Activated CD4-positive, alpha-beta T cell treated with anti-CD3 and anti-CD28 coated beads, Interleukin-2, Interleukin-4, amounts not matched to agents 100 ng/mL and 50 ng/mL, durations not matched to agents 16 hours and 8 hours (primary cell): ENCODE measurements at regions not wholly inside any gene's neighbourhood (a gene's known extent, or its start where the extent isn't known, plus 50 kb on each side); places are given as distances from the start of the nearest gene placed in this dataset.
A peak's percentile ranks its signal among the peaks of the same experiment; 100 is the strongest.
"Not testable (repeated sequence)": the region's sequence is repeated elsewhere in the genome, so short reads cannot be mapped to it uniquely, and the experiment has no call there.

Experiments used
- DNase-seq: peaks from one replicate; pipeline ENCODE4 v3.0.0-alpha.2; 2020; ENCODE audit warnings: low spot score

DNA sequence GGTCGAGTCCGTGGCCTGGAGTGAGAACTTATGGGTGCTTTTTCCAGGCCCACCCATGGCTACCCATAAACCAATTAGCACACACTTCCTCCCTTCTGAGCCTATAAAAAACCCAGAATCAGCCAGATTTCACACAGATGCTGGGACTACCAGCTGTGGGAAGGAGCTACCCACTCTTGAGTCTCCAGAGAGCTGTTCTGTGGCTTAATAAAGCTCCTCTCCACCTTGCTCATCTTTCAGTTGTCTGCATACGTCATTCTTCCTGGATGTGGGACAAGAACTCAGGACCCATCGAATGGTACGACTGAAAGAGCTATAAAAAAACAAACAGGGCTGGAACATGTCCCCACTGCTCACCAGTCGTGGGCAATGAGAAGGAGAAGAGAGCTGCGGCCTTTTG is 555.4 kb upstream of the CCDC54 start:
- DNase-seq: no peak

DNA sequence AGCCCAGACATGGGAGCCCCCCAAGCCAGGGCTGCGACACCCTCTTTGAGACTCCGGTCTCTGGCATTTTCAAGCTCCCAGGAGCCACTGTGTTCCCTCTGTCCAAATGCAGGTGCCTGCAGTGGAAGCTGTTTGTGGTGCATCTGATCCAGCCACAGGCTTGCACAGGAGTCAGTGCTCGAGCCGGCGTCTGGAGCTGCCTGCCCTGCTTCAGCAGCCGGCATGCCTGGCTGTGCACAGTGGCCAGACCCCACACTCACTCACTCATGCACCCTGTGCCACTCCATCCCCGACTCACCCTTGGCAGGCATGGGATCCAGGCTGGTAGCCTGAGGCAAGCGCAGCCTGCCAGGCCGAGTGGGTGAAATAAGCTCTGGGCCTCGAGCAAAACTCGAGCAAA is 555.0 kb upstream of the CCDC54 start:
- no peak for DNase-seq

DNA sequence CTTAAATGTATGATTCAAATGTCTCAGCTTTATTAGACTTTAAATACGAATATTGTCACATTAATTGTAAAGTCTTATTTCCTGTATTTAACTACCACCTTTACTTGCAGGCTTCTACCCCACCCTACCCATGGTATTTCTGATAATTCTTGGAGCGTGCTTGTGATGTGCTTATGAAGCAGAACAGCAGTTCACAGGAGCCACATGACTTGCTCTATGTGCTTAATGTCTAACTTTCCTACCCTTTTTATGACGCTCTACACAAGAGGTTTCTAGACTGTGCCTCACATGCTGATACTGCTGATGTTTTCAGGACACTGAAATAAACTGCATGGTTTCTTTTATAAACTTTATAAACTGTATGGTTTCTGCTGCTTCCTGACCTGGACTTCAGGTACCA is 553.5 kb upstream of the CCDC54 start:
- DNase-seq: no peak

DNA sequence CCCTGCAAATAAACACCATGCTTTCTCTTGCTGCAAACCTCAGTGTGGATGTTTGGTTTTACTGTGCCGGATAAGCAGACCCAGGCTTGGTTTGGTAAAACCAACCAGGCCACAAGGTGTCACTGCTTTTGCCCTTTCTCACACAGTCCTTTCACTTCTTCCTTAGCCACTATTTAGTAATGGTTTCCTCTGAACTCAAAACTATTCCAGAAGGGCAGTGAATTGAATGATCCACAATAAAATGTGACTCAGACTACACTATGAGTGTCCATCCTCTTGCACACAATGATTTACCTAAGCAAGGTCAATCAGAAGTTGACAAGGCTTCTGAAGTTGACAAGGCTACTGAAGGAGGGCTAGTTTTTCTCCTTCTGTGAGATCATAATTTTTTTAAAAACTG is 552.4 kb upstream of the CCDC54 start:
- peak; percentile 8 for DNase-seq

DNA sequence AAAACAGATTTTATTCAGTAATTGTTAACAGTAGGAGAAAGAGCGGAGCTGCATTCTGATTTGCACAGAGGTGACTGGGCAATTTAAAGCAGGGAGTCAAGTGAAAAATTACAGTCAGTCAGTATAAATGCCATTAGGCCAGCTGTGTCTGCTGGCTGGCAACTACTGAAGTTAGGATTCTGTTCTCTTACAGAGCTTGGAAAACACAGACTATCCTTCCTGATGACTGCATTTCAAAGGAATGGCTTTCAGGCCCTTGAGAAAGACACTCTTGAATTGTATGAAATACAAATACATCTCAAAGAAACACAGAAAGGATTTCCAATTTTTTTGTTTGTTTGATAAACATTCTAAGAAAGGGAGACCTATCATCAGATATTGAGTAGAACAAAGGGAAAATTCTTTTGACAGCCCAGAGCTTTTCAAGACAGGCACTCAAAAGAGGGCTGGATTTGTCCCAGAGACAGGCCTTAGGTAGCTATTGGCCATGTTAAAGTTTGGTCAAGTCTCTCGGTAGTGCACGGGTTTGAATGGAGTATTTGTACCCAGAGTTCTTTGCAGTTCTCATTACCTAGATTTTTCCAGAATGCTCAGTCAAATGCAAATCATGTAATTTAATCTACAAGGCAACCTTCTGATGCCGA is 551.2 kb upstream of the CCDC54 start:
- no peak for DNase-seq

DNA sequence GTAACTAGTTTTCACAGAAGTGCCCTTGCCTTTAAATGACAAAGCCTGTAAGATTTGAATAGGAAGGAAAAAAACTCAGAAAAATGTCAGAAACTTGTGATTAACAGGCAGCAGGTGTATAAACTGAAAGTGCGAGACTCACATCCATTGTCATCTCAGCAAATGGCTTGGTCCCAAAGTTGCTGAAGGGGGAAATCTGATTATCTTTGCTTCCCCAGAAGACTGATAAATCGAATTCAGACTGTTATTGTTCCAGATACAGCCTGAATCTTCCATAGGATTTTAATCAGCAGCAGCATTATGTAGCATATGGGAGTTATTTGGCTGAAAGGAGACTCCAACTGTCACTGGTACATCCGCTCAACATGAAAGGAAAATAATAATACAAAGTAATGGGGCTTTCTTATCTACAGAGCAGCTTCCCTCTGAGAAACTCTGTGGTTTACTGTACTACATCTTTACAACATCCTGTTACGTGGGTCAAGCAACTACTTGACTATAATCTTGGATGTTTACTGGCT is 550.4 kb upstream of the CCDC54 start:
- no peak for DNase-seq

DNA sequence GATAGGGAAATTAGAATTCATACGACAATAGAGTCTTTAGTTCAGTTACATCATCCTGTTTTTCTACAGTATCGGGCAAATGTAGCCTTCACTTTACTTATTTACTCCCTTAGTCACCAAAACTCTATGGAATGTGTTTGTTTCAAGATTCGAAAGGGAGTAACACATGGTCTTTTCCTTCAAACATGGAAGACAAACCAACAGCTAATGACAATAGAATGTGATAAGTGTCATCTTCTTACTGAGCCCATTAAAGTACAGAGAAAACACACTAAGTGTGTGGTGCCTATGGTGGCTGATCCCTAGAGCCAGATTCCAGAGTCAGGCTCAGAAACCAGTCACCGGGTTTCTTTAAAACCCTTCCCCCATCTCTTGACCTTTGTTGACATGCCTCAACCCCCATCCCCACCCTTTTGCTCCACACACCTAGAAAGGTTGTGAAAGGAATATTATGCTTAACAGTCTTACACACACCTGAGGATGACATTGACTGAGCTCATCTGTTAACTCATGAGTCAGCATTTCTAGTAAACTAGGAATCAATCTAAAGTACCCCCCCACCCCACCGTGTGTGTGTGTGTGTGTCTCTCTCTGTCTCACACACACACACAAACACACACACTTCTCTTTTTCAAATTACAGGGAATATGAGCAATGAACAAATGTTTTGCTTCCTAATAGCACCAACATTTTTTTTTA is 549.6 kb upstream of the CCDC54 start:
- DNase-seq: no peak

DNA sequence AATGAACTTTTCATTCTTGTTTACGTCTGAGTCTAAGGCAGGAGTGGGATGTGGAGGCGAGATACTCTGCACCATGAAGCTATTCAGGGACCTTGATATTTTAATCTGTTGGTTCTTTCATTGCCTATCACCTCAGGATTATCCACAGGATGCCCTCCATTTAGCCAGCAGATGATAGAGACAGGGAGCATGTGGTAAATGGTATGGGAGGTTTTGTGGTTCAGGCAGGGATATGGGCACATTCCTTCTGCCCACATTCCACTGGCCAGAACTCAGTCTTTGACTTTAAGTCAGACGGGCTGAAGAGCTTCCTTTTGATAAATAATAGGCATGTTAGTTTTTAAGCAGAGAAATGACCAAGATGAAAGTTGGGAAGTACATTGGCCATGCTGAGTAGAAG is 548.0 kb upstream of the CCDC54 start:
- DNase-seq: no peak

DNA sequence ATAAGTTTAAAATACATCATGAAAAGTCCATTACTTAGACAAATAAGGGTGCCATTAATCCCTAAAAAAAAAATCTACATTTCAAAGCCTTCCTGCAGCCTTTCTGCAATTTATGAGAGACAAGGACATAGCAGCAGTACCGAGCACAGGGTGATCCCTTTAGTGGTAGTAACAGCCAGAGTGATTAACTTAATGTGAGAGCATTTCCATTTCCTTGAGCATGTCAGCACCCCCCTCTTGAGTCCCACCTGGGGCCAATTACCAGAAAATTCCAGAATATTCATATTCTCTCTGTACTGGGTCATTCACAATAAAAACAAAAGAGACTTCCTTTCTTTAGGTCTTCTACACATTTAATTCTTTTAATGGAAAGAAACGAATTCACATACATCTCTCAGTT is 546.9 kb upstream of the CCDC54 start:
- no peak for DNase-seq

DNA sequence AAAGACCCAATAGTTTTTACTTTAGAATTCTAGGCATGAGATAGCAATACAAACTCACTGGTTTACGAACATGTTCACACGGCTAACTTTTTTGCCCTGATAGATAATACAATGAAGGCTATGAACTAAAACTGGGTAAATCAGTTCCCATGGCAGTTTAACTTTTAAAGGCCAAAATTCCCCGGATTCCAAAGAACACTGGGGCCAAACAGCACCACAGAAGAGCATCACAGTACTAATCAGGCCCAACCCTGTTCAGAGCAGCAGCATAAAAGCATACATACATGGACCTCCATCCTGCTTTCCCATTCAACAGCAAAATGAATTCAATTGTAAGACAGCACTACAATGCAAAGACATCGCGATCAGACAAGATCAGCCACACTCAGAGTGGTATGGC is 540.3 kb upstream of the CCDC54 start:
- DNase-seq: no peak

DNA sequence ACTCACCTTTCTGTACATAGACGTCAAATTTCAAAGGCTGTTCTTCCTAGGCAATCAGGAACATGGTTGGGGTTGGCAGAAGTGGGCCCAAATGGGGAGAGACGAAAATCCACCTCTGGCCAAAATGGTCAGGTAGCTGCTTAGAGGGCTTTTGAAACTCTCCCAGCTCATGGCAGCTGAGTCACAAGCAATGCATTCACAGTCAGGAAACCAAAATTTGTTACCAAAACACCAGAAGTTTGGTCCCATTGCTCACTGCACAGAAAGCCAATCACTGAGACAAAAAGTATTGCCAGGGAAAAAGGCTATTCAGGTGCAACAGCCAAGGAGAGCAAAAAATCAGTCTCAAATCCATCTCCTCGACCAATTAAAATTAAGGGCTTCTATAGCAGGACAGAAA is 539.6 kb upstream of the CCDC54 start:
- no peak for DNase-seq

DNA sequence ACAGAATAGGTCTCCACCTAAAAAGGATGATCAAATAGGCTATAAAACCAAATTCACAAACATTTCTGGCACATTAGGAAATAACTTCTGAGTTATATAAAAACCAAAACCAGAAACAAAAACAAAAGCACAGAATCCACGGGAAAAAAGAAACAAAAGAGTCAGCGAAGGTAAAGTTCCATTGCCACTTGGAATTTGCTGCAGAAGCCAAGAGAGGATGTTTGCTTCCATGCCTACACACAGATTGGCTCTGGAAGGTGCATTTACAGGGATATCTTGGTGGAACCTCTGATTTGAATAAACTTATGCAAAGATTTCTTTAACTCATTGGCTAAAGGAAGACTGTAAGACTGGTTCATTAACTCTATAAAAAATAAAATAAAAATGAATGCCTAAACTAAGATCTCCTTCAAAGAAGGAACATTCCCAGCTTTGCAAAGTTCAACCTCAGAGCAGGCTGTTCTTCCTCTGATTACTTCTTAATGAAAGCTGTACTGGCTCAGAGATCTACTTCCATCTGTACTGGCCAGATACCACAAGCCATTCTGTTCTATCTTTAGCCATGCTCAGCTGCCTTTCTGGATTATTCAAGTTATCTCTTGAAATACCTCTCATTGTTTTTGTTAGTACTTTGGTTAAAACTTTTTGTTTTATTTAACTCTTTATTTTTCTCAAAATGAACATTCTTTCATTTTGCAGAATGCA is 537.5 kb upstream of the CCDC54 start:
- DNase-seq: no peak

DNA sequence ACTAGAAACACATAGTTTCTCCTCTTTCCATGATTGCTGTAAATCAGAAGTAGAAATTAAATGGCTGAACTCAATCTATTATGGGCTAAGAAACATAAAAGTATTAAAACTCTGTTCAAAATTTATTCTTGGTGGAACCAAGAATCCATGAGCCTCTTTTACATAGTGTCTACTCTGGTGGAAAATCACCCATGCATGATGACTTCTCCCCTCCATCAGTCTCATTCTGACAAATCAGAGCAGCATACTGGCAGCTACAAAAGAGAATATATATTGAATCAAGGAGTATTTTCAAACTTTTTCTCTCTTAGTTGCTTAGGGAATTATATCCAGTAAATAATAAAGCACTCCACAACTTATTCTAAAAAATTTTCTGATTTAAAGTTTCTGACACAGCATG is 536.9 kb upstream of the CCDC54 start:
- no peak for DNase-seq

DNA sequence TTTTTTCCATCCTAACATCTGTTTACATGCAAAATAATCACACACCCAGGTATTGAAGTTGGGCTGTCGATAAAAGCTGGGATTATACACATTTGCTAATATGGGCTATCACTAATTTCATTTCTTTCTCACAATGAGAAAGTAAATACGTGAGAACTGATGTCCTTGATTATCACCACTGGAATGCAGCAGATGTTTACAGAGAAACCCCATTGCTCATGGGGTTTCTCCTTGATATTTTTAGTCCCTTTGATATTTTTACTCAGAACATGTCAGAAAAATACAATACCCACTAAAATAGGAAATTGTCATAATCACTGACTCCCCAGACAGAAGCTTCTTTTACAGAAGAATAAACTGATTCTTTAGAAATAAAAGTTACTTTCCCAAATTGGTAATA is 535.1 kb upstream of the CCDC54 start:
- DNase-seq: no peak

DNA sequence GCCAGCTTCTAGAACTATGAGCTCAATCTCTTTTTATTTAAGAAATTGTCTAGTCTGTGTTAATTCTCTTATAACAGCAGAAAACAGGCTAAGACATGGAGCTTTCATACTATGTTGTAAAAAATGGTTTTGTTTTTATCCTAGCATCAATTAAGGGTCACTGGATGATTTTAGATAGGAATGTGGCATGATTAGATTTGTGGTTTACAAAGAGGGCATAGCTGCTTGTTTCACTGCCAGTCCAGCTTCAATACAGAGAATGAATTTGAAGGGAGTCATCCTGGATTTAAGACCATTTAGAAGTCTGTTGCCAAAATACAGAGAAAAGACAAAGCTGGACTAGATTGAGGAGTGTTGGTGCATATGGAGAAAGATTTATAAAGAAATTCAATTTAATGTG is 532.6 kb upstream of the CCDC54 start:
- DNase-seq: no peak

DNA sequence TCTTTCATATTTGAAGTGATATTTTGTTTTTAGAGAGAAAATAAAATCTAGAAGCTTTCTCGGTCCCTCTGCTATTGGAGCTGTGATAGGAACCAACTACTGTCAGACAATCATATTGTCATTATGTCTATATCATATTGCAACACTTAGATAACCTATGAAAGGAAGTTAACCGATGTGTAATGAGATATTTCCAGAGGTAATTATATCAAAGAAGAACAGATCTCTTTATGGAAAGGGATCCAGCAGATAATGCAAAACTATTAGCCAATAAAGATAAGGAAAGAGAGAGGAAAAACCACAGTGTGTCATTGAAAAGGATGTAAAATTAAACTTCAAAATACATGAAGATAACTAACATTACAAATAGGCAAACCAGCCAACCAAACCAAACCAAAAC is 529.1 kb upstream of the CCDC54 start:
- no peak for DNase-seq

DNA sequence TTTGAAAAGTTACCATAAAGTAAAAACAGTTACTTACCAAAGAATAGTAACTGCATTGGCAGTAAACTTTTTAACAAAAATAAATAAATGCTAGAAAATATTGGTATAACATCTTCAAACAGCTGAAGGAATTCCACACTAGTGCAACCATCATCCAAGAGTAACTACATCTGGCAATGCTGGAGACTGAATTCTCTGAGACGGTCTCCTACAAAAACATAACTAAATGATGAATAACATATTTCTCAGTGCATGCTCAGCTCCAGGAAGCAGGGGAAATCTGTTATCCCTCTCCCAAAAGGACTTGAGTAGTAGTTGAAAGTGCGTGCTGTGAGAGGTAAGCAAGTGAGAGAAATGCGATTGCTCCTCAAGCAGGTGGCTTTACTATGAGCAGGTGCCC is 526.8 kb upstream of the CCDC54 start:
- DNase-seq: no peak

DNA sequence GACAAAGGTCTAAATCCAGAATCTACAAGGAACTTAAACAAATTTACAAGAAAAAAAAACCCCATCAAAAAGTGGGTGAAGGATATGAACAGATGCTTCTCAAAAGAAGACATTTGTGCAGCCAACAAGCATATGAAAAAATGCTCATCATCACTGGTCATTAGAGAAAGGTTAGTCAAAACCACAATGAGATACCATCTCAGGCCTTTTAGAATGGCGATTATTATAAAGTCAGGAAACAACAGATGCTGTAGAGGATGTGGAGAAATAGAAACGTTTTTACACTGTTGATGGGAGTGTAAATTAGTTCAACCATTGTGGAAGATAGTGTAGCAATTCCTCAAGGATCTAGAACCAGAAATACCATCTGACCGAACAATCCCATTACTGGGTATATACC is 518.9 kb upstream of the CCDC54 start:
- not testable (repeated sequence) for DNase-seq

DNA sequence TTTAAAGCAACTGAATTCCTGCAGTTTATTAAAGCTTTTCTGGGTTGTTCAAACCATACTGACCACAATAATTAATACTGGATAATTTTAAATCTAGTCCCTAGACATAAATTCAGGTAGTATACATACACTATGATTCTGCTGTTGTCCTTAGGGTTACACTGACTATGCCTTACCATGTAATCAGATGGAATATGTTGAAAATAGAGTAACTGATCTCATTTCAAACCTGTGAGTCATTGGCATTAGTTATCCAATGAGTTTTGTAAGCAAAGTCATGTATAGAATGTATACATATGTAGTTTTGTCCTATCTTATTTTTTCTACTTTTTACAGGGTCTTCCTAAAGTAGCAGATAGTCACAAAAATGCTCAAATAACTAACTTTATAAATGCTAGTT is 517.1 kb upstream of the CCDC54 start:
- DNase-seq: no peak

DNA sequence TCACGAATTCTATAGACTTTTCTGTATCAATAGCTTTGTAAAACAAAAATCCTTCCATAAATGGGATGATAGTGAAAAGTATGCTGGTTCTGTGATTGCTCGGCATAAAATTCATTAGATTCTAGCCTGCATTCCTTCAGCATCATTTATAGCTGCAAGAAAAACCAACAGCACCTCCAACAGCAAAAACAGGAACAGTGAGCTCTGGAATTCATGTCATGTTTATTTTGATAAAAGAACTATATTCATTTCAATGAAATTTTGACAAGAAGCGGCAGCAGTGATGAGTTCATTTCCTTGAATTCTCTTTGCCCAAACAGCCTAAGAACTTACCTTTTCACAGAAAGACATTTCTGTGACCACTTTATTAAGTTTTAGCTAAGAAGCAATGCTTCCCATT is 515.2 kb upstream of the CCDC54 start:
- no peak for DNase-seq

DNA sequence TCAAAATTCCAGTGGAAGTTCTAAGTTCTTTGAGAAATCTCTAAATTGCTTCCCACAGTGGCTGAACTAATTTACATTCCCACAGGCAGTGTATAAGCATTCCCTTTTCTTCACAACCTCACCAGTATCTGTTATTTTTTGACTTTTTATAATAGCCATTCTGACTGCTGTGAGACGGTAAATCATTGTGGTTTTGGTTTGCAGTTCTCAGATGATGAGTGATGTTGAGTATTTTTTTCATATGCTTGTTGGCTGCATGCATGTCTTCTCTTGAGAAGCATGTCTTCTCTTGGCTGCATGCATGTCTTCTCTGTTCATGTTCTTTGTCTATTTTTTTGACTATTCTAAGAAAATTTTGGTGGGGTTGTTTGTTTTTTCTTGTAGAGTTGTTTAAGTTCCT is 499.6 kb upstream of the CCDC54 start:
- DNase-seq: no peak

DNA sequence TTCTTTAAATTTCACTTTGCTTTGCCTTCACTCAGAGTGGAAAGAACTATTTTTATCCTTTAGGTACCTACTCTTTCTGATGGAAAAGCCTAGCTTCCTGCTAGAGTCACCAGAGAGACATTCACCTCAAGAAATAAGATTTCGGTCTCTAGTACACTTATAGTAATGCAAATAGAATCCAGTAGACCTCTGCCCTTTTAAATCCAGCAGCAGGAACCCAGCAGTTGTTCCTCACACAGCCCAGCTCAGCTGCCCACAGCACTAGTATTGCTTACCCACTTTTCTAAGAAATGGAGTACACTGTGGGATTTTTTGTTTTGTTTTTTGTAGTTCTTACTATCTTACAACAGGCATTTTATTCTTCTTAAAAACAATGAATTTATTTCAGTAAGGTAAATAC is 497.0 kb upstream of the CCDC54 start:
- no peak for DNase-seq

DNA sequence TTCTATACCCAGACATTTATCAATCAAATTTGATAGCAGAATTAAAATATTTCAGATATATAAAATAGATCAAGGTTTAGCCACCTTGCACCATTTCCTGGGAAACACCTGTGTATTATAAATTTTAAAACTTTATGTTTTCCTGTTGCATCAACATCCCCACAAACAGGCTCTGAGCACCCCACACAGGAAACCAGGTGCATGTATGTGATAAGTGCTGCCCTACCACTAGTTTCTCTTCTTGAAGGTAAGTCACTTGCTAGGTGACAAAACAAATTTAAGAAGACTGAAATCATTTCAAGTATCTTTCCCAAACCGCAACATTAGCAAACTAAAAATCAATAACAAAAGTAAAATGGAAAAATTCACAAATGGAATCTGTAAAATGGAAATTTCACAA is 496.1 kb upstream of the CCDC54 start:
- no peak for DNase-seq
